Lung (tissue), 11 donors: ENCODE measurements at regions not wholly inside any gene's neighbourhood (a gene's known extent, or its start where the extent isn't known, plus 50 kb on each side); places are given as distances from the start of the nearest gene placed in this dataset.
"Not testable (repeated sequence)": the region's sequence is repeated elsewhere in the genome, so short reads cannot be mapped to it uniquely, and the experiment has no call there.

Experiments used
- ATAC-seq: fragments of 200-7000 bp; cut with Tn5 transposase; one replicate; pipeline ENCODE4 v1.9.1; 2020; ENCODE audit warnings: moderate number of reproducible peaks; ENCODE audit not compliant: insufficient read depth, low FRiP score
- DNase-seq, 3 donors: peaks; one replicate each; pipeline ENCODE4 v3.0.0-alpha.2; 2013 to 2017
- H3K27ac ChIP-seq, 2 donors: one replicate each; pipeline ENCODE4 v1.5.1; 2013; ENCODE audit warnings: mild to moderate bottlenecking in 2 of 2, moderate library complexity in 2 of 2, control low read depth in 1 of 2, inconsistent platforms in 1 of 2, low read depth in 1 of 2, low read length in 1 of 2
- H3K27me3 ChIP-seq, 3 donors: one replicate each; pipeline ENCODE4 v1.5.1; 2013; ENCODE audit warnings: low read length in 2 of 3; ENCODE audit not compliant: control insufficient read depth in 3 of 3, insufficient read depth in 3 of 3
- H3K36me3 ChIP-seq, 4 donors: one replicate each; pipeline ENCODE4 v1.5.1; 2013; ENCODE audit warnings: low read length in 4 of 4, mild to moderate bottlenecking in 1 of 4, moderate library complexity in 1 of 4; ENCODE audit not compliant: control insufficient read depth in 4 of 4, insufficient read depth in 4 of 4
- H3K4me1 ChIP-seq, 5 donors: one replicate each; pipeline ENCODE4 v1.5.1; 2013; ENCODE audit warnings: low read length in 5 of 5, mild to moderate bottlenecking in 2 of 5, moderate library complexity in 1 of 5; ENCODE audit not compliant: control insufficient read depth in 5 of 5, insufficient read depth in 5 of 5
- H3K4me3 ChIP-seq: one replicate; pipeline ENCODE4 v1.5.1; 2013; ENCODE audit warnings: mild to moderate bottlenecking, control low read depth, moderate library complexity
- H3K9ac ChIP-seq, 2 donors: one replicate each; pipeline ENCODE4 v1.5.1; 2013; ENCODE audit warnings: low read length in 2 of 2, control low read depth in 1 of 2; ENCODE audit not compliant: insufficient read depth in 1 of 2
- H3K9me3 ChIP-seq, 4 donors: one replicate each; pipeline ENCODE4 v1.5.1; 2013; ENCODE audit warnings: low read length in 3 of 4, mild to moderate bottlenecking in 1 of 4, moderate library complexity in 1 of 4; ENCODE audit not compliant: control insufficient read depth in 4 of 4, insufficient read depth in 3 of 4
- CTCF ChIP-seq: IDR thresholded peaks from 2 replicates; pipeline ENCODE4 v1.5.1; 2012; ENCODE audit warnings: mild to moderate bottlenecking; ENCODE audit errors: control extremely low read depth, extremely low read depth
- WGBS, 2 donors: extraction: QIAGEN DNeasy Blood & Tissue Kit; methylation state at CpG; one replicate each; pipeline ENCODE4 v1.1.7; 2013; 5-methylcytosine and 5-hydroxymethylcytosine counted together
- donor health status: control.
- donor health status: control.
- donor health status: Bipolar disorder and iron deficiency.
- donor health status: healthy.
- donor health status: DM: yes; HTN: yes; CAD: no.

- no peak for TF ChIP-seq CTCF
- ATAC-seq: no peak
- H3K9ac ChIP-seq: no peak overlapping the region
- H3K4me3 ChIP-seq: no peak overlapping the region
- H3K9me3 ChIP-seq: no peaks in the 10 kb centered on the region
- H3K27me3 ChIP-seq: no peaks in the 10 kb centered on the region
- H3K36me3 ChIP-seq: no peaks in the 10 kb centered on the region
- no peak for DNase-seq
- H3K27ac ChIP-seq: no peak overlapping the region
- WGBS, 2 donors: 83 to 94% methylated on average over 2 of the region's 2 CpGs
- H3K4me1 ChIP-seq: no peaks in the 10 kb centered on the region
These were observed 486.8 kb upstream of the IRAK1BP1 start for GRCh38 chr6:78380541-78380940.

- H3K27ac ChIP-seq: no peak overlapping the region
- H3K9ac ChIP-seq: no peak overlapping the region
- TF ChIP-seq CTCF: no peak
- no peaks in the 10 kb centered on the region for H3K27me3 ChIP-seq
- ATAC-seq (no peak), DNase-seq (no peak)
- H3K4me1 ChIP-seq: no peaks in the 10 kb centered on the region
- H3K36me3 ChIP-seq: no peaks in the 10 kb centered on the region
- H3K9me3 ChIP-seq: peaks cover 0 to 5% (median 0%) of the 10 kb centered on the region in 4 donors
- 38 to 43% methylated on average over 2 of the region's 2 CpGs for WGBS, 2 donors
- H3K4me3 ChIP-seq: no peak overlapping the region
These were observed 483.4 kb upstream of the IRAK1BP1 start for GRCh38 chr6:78383968-78384367.

GRCh38 chr6:78386854-78387253, 480.5 kb upstream of the IRAK1BP1 start:
- H3K4me3 ChIP-seq, H3K9me3 ChIP-seq, ATAC-seq, H3K4me1 ChIP-seq, H3K36me3 ChIP-seq, H3K27ac ChIP-seq, H3K9ac ChIP-seq, DNase-seq, H3K27me3 ChIP-seq: not testable (repeated sequence)
- WGBS, 2 donors: 96 to 99% methylated on average over 2 of the region's 2 CpGs

- Histone ChIP-seq H3K9me3 (peaks cover 0 to 5% (median 0%) of the 10 kb centered on the region in 4 donors), H3K4me3 (no peak overlapping the region), H3K27ac (no peak overlapping the region), H3K27me3 (no peaks in the 10 kb centered on the region), H3K4me1 (no peaks in the 10 kb centered on the region), H3K36me3 (no peaks in the 10 kb centered on the region), H3K9ac (no peak overlapping the region)
- WGBS, 2 donors: 74 to 85% methylated on average over 1 of the region's 1 CpG
- DNase-seq (no peak), ATAC-seq (no peak)
- no peak for TF ChIP-seq CTCF
These were observed 477.3 kb upstream of the IRAK1BP1 start for GRCh38 chr6:78390066-78390465.
